ENCODE measurements at regions not wholly inside any gene's neighbourhood (a gene's known extent, or its start where the extent isn't known, plus 50 kb on each side); places are given as distances from the start of the nearest gene placed in this dataset.

GRCh38 chr2:191543708-191544107 lies 134.2 kb upstream of the NABP1 start:
- peak; percentile 22 for DNase-seq (ENCODE audit: extremely low read depth, low read depth)
- TF ChIP-seq CTCF (IDR thresholded peaks at IDR 0.05; ENCODE audit: low read depth, low read length) = no peak

- no peak for DNase-seq (ENCODE audit: extremely low read depth, low read depth)
- no peak for TF ChIP-seq CTCF (IDR thresholded peaks at IDR 0.05; ENCODE audit: low read depth, low read length)
These were observed 133.4 kb upstream of the NABP1 start for GRCh38 chr2:191544461-191545062.

GRCh38 chr2:191545361-191545760 lies 132.6 kb upstream of the NABP1 start:
- no peak for TF ChIP-seq CTCF (IDR thresholded peaks at IDR 0.05; ENCODE audit: low read depth, low read length)
- DNase-seq (ENCODE audit: extremely low read depth, low read depth) = no peak

GRCh38 chr2:191552066-191552465 lies 125.9 kb upstream of the NABP1 start:
- DNase-seq (ENCODE audit: extremely low read depth, low read depth) = no peak
- TF ChIP-seq CTCF (IDR thresholded peaks at IDR 0.05; ENCODE audit: low read depth, low read length) = no peak

- TF ChIP-seq CTCF (IDR thresholded peaks at IDR 0.05; ENCODE audit: low read depth, low read length) = no peak
- DNase-seq (ENCODE audit: extremely low read depth, low read depth) = no peak
These were observed 123.7 kb upstream of the NABP1 start for GRCh38 chr2:191554240-191554639.

GRCh38 chr2:191555092-191555742 lies 122.7 kb upstream of the NABP1 start:
- TF ChIP-seq CTCF (IDR thresholded peaks at IDR 0.05; ENCODE audit: low read depth, low read length) = peak; percentile 71
- peak; percentile 51 for DNase-seq (ENCODE audit: extremely low read depth, low read depth)

GRCh38 chr2:191556463-191556862 lies 121.5 kb upstream of the NABP1 start:
- no peak for TF ChIP-seq CTCF (IDR thresholded peaks at IDR 0.05; ENCODE audit: low read depth, low read length)

More at GRCh38 chr2:191556463-191556862, 121.5 kb upstream of the NABP1 start:
- DNase-seq (ENCODE audit: extremely low read depth, low read depth) = no peak
